ENCODE measurements at regions not wholly inside any gene's neighbourhood (a gene's known extent, or its start where the extent isn't known, plus 50 kb on each side); places are given as distances from the start of the nearest gene placed in this dataset.
"Not testable (repeated sequence)": the region's sequence is repeated elsewhere in the genome, so short reads cannot be mapped to it uniquely, and the experiment has no call there.

- no peak for DNase-seq
Measured at GRCh38 chr2:61671561-61672315, 133.6 kb upstream of the XPO1 start.

GRCh38 chr2:61670591-61671501 is 132.7 kb upstream of the XPO1 start:
- DNase-seq = no peak

- no peak for DNase-seq
Measured at GRCh38 chr2:61664190-61664589, 126.0 kb upstream of the XPO1 start.

- no peak for DNase-seq
Measured at GRCh38 chr2:61662990-61663389, 124.8 kb upstream of the XPO1 start.

GRCh38 chr2:61660511-61661388 is 122.6 kb upstream of the XPO1 start:
- DNase-seq = no peak

- peak; percentile 52 for DNase-seq
Measured at GRCh38 chr2:61658841-61659780, 121.0 kb upstream of the XPO1 start.

GRCh38 chr2:61649946-61650345 is 111.8 kb upstream of the XPO1 start:
- DNase-seq = not testable (repeated sequence)

GRCh38 chr2:61649021-61649420 is 110.9 kb upstream of the XPO1 start:
- DNase-seq = no peak

GRCh38 chr2:61647044-61647443 is 108.9 kb upstream of the XPO1 start:
- no peak for DNase-seq

- no peak for DNase-seq
Measured at GRCh38 chr2:61645911-61646310, 107.8 kb upstream of the XPO1 start.

GRCh38 chr2:61643153-61643552 is 105.0 kb upstream of the XPO1 start:
- DNase-seq = not testable (repeated sequence)

- no peak for DNase-seq
Measured at GRCh38 chr2:61640406-61640805, 102.2 kb upstream of the XPO1 start.

- peak; percentile 2 for DNase-seq
Measured at GRCh38 chr2:61639721-61640120, 101.6 kb upstream of the XPO1 start.

- no peak for DNase-seq
Measured at GRCh38 chr2:61636686-61637085, 98.5 kb upstream of the XPO1 start.

- no peak for DNase-seq
Measured at GRCh38 chr2:61634512-61634911, 96.4 kb upstream of the XPO1 start.

GRCh38 chr2:61633250-61633649 is 95.1 kb upstream of the XPO1 start:
- no peak for DNase-seq

GRCh38 chr2:61632276-61633169 is 94.4 kb upstream of the XPO1 start:
- peak; percentile 3 for DNase-seq

- DNase-seq = no peak
Measured at GRCh38 chr2:61631321-61631720, 93.2 kb upstream of the XPO1 start.

GRCh38 chr2:61626827-61627226 is 88.7 kb upstream of the XPO1 start:
- DNase-seq = no peak

GRCh38 chr2:61623747-61624146 is 85.6 kb upstream of the XPO1 start:
- DNase-seq = no peak
